Subcutaneous abdominal adipose tissue (tissue), 5 donors: ENCODE measurements at regions not wholly inside any gene's neighbourhood (a gene's known extent, or its start where the extent isn't known, plus 50 kb on each side); places are given as distances from the start of the nearest gene placed in this dataset.
A peak's percentile ranks its signal among the peaks of the same experiment; 100 is the strongest.

Experiments
- H3K27ac ChIP-seq: one replicate; pipeline ENCODE4 v1.7.0; 2013; ENCODE audit warnings: low read depth, mild to moderate bottlenecking, inconsistent platforms, low read length, moderate library complexity
- H3K27me3 ChIP-seq, 5 donors: one replicate each; pipeline ENCODE4 v1.7.0; 2013; ENCODE audit warnings: low read length in 5 of 5, inconsistent platforms in 1 of 5; ENCODE audit not compliant: control insufficient read depth in 5 of 5, insufficient read depth in 4 of 5
- H3K36me3 ChIP-seq, 5 donors: one replicate each; pipeline ENCODE4 v1.7.0; 2013; ENCODE audit warnings: low read length in 5 of 5; ENCODE audit not compliant: control insufficient read depth in 5 of 5, insufficient read depth in 5 of 5
- H3K4me1 ChIP-seq, 5 donors: one replicate each; pipeline ENCODE4 v1.7.0; 2013; ENCODE audit warnings: low read length in 5 of 5, mild to moderate bottlenecking in 3 of 5, moderate library complexity in 1 of 5; ENCODE audit not compliant: control insufficient read depth in 5 of 5, insufficient read depth in 5 of 5
- H3K4me3 ChIP-seq, 5 donors: one replicate each; pipeline ENCODE4 v1.7.0; 2013; ENCODE audit warnings: low read length in 5 of 5, low read depth in 1 of 5
- H3K9ac ChIP-seq, 5 donors: one replicate each; pipeline ENCODE4 v1.7.0; 2013; ENCODE audit warnings: low read length in 5 of 5, mild to moderate bottlenecking in 4 of 5, moderate library complexity in 3 of 5
- H3K9me3 ChIP-seq, 5 donors: one replicate each; pipeline ENCODE4 v1.7.0; 2013; ENCODE audit warnings: low read length in 5 of 5; ENCODE audit not compliant: control insufficient read depth in 5 of 5
- donor health status: healthy.
- donor health status: healthy.
- donor health status: healthy.
- donor health status: healthy.
- donor health status: healthy.

- Histone ChIP-seq H3K27me3 (no peaks in the 10 kb centered on the region), H3K36me3 (no peaks in the 10 kb centered on the region), H3K4me1 (peaks cover 0 to 37% (median 26%) of the 10 kb centered on the region in 5 donors), H3K9me3 (no peaks in the 10 kb centered on the region), H3K27ac (peak overlapping the region; percentile 76), H3K9ac (peak overlapping the region in 1 of 5 donors; percentile 12), H3K4me3 (no peak overlapping the region)
Observed at GRCh38 chr12:92335831-92336230, 190.2 kb upstream of the BTG1 start.

GRCh38 chr12:92334552-92334951 lies 188.9 kb upstream of the BTG1 start:
- Histone ChIP-seq H3K27me3 (no peaks in the 10 kb centered on the region), H3K4me3 (no peak overlapping the region), H3K27ac (no peak overlapping the region), H3K36me3 (no peaks in the 10 kb centered on the region), H3K4me1 (peaks cover 0 to 36% (median 26%) of the 10 kb centered on the region in 5 donors), H3K9me3 (no peaks in the 10 kb centered on the region), H3K9ac (no peak overlapping the region)

- H3K27me3 ChIP-seq: no peaks in the 10 kb centered on the region
- no peaks in the 10 kb centered on the region for H3K9me3 ChIP-seq
- H3K9ac ChIP-seq: no peak overlapping the region
- H3K4me3 ChIP-seq: no peak overlapping the region
- H3K36me3 ChIP-seq: no peaks in the 10 kb centered on the region
- no peak overlapping the region for H3K27ac ChIP-seq
- peaks cover 0 to 22% (median 15%) of the 10 kb centered on the region in 5 donors for H3K4me1 ChIP-seq
Observed at GRCh38 chr12:92332552-92332951, 186.9 kb upstream of the BTG1 start.

GRCh38 chr12:92331383-92331782 lies 185.7 kb upstream of the BTG1 start:
- Histone ChIP-seq H3K4me1 (peaks cover 0 to 11% (median 9%) of the 10 kb centered on the region in 5 donors), H3K27me3 (no peaks in the 10 kb centered on the region), H3K9me3 (no peaks in the 10 kb centered on the region), H3K9ac (no peak overlapping the region), H3K4me3 (no peak overlapping the region), H3K27ac (no peak overlapping the region), H3K36me3 (no peaks in the 10 kb centered on the region)

- Histone ChIP-seq H3K4me3 (no peak overlapping the region), H3K27me3 (no peaks in the 10 kb centered on the region), H3K4me1 (peaks cover 0 to 5% (median 4%) of the 10 kb centered on the region in 5 donors), H3K9ac (no peak overlapping the region), H3K27ac (no peak overlapping the region), H3K9me3 (no peaks in the 10 kb centered on the region), H3K36me3 (no peaks in the 10 kb centered on the region)
Observed at GRCh38 chr12:92330654-92331053, 185.0 kb upstream of the BTG1 start.

- H3K4me1 ChIP-seq: peaks cover 0 to 2% (median 0%) of the 10 kb centered on the region in 5 donors
- H3K9ac ChIP-seq: no peak overlapping the region
Observed at GRCh38 chr12:92326877-92327276, 181.2 kb upstream of the BTG1 start.

GRCh38 chr12:92324849-92325500 lies 179.3 kb upstream of the BTG1 start:
- Histone ChIP-seq H3K9ac (no peak overlapping the region), H3K4me1 (no peaks in the 10 kb centered on the region), H3K4me3 (no peak overlapping the region), H3K9me3 (no peaks in the 10 kb centered on the region), H3K27me3 (no peaks in the 10 kb centered on the region), H3K36me3 (no peaks in the 10 kb centered on the region), H3K27ac (no peak overlapping the region)

More at GRCh38 chr12:92326877-92327276, 181.2 kb upstream of the BTG1 start:
- Histone ChIP-seq H3K36me3 (no peaks in the 10 kb centered on the region), H3K9me3 (no peaks in the 10 kb centered on the region), H3K4me3 (no peak overlapping the region), H3K27me3 (no peaks in the 10 kb centered on the region), H3K27ac (no peak overlapping the region)

- no peak overlapping the region for H3K4me3 ChIP-seq
- H3K27me3 ChIP-seq: no peaks in the 10 kb centered on the region
- H3K27ac ChIP-seq: no peak overlapping the region
- H3K9ac ChIP-seq: no peak overlapping the region
- no peaks in the 10 kb centered on the region for H3K9me3 ChIP-seq
- H3K36me3 ChIP-seq: no peaks in the 10 kb centered on the region
- peaks cover 0 to 4% (median 2%) of the 10 kb centered on the region in 5 donors for H3K4me1 ChIP-seq
Observed at GRCh38 chr12:92312463-92312964, 166.9 kb upstream of the BTG1 start.

- Histone ChIP-seq H3K4me3 (no peak overlapping the region), H3K9me3 (no peaks in the 10 kb centered on the region), H3K9ac (no peak overlapping the region), H3K27ac (peak overlapping the region; percentile 25), H3K4me1 (peaks cover 0 to 13% (median 9%) of the 10 kb centered on the region in 5 donors), H3K27me3 (no peaks in the 10 kb centered on the region), H3K36me3 (no peaks in the 10 kb centered on the region)
Observed at GRCh38 chr12:92304371-92305055, 158.9 kb upstream of the BTG1 start.

- Histone ChIP-seq H3K27ac (no peak overlapping the region), H3K9me3 (no peaks in the 10 kb centered on the region), H3K36me3 (no peaks in the 10 kb centered on the region), H3K4me1 (peaks cover 0 to 30% (median 25%) of the 10 kb centered on the region in 5 donors), H3K9ac (no peak overlapping the region), H3K4me3 (no peak overlapping the region), H3K27me3 (no peaks in the 10 kb centered on the region)
Observed at GRCh38 chr12:92302041-92302829, 156.6 kb upstream of the BTG1 start.
